Activated CD4-positive, alpha-beta memory T cell treated with anti-CD3 and anti-CD28 coated beads for 36 hours (primary cell): ENCODE measurements at regions not wholly inside any gene's neighbourhood (a gene's known extent, or its start where the extent isn't known, plus 50 kb on each side); places are given as distances from the start of the nearest gene placed in this dataset.

Source experiments
- CTCF ChIA-PET: fragments of 350-600 bp; sonication (Branson Sonifier 250); formaldehyde crosslinking; loops from one replicate; lab custom pipeline; 2021; ENCODE audit warnings: antibody characterized with exemption, inconsistent platforms; lab: Charles Lee
- POLR2A ChIA-PET: fragments of 350-600 bp; sonication (Branson Sonifier 250); formaldehyde crosslinking; loops from one replicate; lab custom pipeline; 2021; ENCODE audit warnings: antibody characterized with exemption; lab: Charles Lee
- DNase-seq: peaks from one replicate; pipeline ENCODE4 v3.0.0-alpha.2; 2020
- H3K27ac Mint-ChIP-seq: one replicate; pipeline ENCODE4 v1.8.0; 2021; ENCODE audit warnings: mixed read lengths
- H3K27me3 Mint-ChIP-seq: one replicate; pipeline ENCODE4 v1.8.0; 2021; ENCODE audit warnings: mixed read lengths
- H3K36me3 Mint-ChIP-seq: one replicate; pipeline ENCODE4 v1.8.0; 2021; ENCODE audit warnings: mixed read lengths
- H3K4me1 Mint-ChIP-seq: one replicate; pipeline ENCODE4 v1.8.0; 2021; ENCODE audit warnings: low read depth, mixed read lengths
- H3K4me3 Mint-ChIP-seq: one replicate; pipeline ENCODE4 v1.8.0; 2021; ENCODE audit warnings: mild to moderate bottlenecking, mixed read lengths
- H3K9me3 Mint-ChIP-seq: one replicate; pipeline ENCODE4 v1.8.0; 2021; ENCODE audit warnings: mixed read lengths
- intact Hi-C: fragments of 100-400 bp; cut with micrococcal nuclease; formaldehyde crosslinking; loops from one replicate; pipeline ENCODE4 v1.15.1; 2023

DNA sequence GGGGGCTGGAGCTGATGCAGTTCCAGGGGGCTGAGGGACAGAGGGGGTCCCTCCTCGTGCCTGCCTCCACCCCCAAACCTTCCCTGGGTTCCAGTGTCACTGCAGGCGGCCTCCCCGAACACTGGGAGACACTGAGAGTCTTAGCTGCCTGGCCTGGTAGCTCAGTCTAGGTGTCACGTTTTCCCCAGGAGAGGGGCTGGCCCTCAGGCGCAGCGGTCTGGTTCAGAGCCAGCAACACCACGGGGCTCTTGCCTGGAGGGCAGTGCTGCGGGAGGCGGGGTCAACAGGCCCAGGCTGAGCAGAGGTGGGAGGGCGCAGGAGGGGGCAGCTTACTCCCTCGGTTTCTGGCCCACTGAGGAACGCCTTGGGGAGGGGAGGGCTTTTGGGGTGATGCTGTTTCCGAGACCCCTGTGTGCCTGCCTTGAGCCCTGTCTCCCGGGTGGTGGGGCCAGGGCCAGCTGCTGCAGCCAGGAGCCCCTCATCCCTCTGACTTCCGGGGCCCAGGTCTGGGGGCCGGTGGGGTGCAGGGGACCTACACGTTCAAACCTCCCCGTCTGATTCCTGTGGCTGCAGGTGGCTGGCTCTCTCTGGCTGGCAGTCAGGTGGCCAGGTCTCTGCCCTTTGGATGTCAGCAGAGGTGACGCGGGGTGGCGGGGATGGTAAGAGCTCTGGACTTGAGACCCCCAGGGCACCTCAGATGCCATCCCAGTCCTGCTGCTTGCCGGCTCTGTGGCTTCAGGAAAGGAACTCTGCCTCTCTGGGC is 89.3 kb upstream of the GSE1 start:
- POLR2A ChIA-PET: no interaction called here
- DNase-seq: no peak
- CTCF ChIA-PET: no interaction called here
- Mint-ChIP-seq H3K9me3 (no peaks in the 10 kb centered on the region), H3K36me3 (no peaks in the 10 kb centered on the region), H3K4me1 (no peaks in the 10 kb centered on the region), H3K27ac (no peak overlapping the region), H3K4me3 (no peak overlapping the region), H3K27me3 (peaks cover 2% of the 10 kb centered on the region)
- intact Hi-C loops: no loop called here

DNA sequence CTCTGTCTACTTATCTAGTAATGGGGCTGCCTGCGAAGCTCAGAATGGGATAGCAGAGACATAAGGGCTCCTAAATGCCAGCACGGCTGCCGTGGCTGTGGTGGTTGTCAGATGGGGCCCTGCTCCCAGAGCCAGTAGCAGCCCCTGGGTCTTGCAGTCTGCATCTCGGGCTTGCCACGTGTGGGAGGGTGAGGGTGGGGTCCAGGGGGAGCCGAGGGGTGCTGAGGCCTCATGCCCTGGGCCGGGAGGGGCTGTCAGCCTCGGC is 88.8 kb upstream of the GSE1 start:
- Mint-ChIP-seq H3K4me3 (no peak overlapping the region), H3K9me3 (no peaks in the 10 kb centered on the region), H3K36me3 (no peaks in the 10 kb centered on the region), H3K27ac (no peak overlapping the region), H3K27me3 (peaks cover 2% of the 10 kb centered on the region), H3K4me1 (no peaks in the 10 kb centered on the region)
- POLR2A ChIA-PET: no interaction called here
- CTCF ChIA-PET: no interaction called here
- DNase-seq: no peak
- intact Hi-C loops: no loop called here

DNA sequence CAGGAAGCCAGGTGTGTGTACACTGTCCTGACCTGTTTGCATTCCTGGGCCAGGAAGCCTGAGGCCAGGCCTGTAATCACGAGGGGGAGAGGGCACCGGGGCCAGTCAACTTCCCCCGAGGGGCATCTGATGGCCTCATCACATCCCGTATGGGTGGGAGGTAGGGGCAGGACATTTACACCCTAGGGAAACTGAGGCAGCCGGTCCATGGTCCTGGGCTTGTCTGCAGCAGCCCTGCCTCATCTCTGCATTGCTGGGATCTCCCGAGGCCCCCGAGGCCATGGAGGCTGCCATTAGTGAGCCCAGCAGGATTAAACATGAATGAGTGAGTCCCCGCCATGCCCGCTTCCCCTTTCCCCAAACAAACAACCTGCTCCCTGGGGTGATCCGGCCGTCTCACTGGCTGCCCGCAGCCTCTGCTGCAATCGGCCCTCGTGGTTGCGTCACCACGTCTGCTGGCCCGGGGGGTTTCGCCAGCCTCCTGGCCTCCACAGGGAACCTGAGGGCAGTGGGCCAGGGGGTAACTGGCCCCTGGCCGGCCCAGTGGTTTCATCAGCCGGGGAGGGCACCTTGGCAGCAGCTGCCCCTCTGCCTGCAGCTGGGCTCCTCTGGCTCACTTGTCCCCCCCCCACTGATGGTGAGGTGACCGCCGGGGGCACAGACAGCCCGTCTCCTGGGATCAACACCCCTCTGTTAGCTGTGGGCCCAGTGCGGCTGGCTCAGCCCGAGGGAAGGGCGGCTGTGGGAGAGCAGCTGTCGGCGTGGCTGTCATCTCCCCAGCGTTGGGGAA is 88.3 kb upstream of the GSE1 start:
- Mint-ChIP-seq H3K27me3 (peaks cover 2% of the 10 kb centered on the region), H3K4me1 (no peaks in the 10 kb centered on the region), H3K9me3 (no peaks in the 10 kb centered on the region), H3K36me3 (no peaks in the 10 kb centered on the region), H3K27ac (no peak overlapping the region), H3K4me3 (no peak overlapping the region)
- ChIA-PET POLR2A (no interaction called here), CTCF (interaction anchor here (0.9 kb wide), 1 partner anchor 57 kb away, joined by 3 read pairs; no protein-coding TSS in a partner anchor)
- intact Hi-C loops: no loop called here
- DNase-seq: no peak

DNA sequence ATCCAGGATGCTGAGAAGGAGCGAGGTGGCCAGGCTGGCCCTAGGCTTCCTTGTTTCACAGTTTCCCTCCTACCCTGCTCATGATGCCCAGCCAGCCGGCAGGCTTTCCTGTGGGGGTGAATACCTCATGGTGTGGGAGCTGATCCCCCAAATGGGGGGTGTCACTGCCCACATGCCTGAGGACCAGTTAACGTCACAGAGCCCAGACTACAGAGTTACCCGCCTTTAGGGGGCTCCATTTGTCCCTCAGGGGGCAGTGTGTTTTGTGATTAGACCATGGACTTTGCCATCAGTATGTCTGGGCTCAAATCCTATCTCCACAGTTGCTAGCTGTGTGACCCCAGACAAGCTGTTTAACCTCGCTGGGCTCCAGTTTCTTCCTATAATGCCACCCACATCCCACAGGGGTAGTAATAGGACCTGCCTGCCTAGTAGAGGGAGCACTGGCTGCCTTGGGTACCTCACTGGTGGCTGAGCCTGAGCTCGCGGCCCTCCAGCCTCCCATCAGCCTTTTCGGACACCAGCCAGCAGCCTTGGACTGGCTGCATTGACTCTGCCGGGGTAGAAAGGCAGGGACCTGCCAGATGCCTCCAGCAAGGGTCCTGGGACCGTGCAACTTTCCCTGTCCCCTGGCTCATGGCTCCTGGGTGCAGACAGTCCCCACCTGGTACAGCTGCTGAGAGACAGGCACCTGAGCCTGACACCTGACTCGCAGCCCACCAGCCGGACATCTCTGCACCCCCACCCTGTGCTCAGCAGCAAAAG is 87.5 kb upstream of the GSE1 start:
- ChIA-PET POLR2A (no interaction called here), CTCF (interaction anchor here (0.9 kb wide), 1 partner anchor 56 kb away, joined by 3 read pairs; no protein-coding TSS in a partner anchor)
- Mint-ChIP-seq H3K4me3 (no peak overlapping the region), H3K4me1 (no peaks in the 10 kb centered on the region), H3K36me3 (no peaks in the 10 kb centered on the region), H3K27me3 (peaks cover 2% of the 10 kb centered on the region), H3K27ac (no peak overlapping the region), H3K9me3 (no peaks in the 10 kb centered on the region)
- intact Hi-C loops: no loop called here
- DNase-seq: no peak

DNA sequence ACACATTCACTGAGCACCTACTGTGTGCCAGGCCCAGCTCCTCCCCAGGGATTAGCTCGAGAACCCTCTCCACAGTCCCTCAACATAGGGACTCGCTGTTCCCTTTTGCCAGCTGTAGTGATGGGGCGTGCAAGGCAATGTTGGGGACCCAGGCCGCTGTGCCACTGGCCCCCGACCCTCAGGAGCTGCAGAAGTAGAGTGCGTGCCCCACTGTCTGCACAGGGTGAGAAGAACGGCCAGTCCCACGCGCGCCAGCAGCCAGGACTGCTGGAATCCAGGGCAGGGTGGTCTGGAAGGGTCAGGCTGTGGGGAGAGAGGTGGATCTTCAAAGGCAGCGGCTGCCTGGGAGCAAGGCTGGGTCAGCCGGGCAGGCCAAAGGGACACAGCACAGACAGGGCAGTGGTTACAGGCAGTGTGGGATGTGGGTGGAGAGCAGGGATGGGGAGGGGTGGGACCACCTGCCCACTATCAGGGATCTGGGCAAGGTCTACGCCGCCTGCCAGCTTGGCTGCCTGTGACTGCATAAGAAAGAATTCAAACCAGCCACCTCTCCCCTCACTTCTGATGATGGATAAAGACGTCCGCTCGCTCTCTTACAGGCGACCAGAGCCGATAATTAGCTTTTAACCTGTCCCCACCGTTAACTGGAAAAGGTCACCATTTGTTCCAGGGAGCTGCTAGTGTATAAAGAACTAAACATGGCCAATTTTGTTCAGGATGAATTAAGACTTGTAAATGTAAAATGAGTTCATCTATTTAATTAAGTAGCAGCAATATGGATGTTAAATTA is 86.7 kb upstream of the GSE1 start:
- ChIA-PET CTCF (no interaction called here), POLR2A (no interaction called here)

DNA sequence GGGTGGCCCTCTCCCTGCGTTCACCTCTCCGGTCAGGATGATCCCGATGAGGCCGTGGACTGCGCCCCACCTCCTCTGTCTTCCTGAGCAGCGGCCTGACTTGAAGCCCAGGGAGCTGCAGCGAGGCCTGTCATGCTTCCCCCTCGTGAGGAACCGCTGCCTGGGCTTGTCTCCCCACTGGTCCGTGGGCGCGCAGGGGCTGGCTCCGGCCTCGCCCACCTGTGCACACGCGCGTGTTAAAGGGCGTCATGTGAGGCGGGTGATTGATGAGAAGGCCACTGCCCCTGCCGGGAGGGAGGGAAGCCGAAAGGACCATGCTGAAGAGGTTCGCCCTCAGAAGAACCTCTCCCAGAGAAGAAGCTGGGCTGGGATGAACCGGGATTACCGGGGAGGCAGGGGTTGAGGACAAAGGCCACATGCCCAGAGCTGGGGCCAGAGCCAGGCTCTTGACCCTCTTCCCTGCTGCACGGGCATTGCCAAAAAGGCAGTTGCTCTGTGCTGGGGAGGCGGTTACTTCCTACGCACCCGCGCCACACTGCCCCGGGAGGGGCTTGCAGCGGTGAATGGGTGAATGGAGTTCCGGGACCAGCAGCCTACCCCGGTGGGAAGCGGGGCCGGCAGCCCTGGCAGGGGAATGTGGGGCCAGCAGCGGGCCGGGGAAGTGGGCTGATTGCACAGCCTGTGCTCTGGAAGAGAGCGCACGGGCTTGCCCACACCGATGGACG is 85.9 kb upstream of the GSE1 start:
- no peak for DNase-seq
- intact Hi-C loops: no loop called here
- POLR2A ChIA-PET: no interaction called here
- no peaks in the 10 kb centered on the region for H3K9me3 Mint-ChIP-seq
- H3K27me3 Mint-ChIP-seq: peaks cover 2% of the 10 kb centered on the region
- H3K36me3 Mint-ChIP-seq: no peaks in the 10 kb centered on the region
- H3K4me3 Mint-ChIP-seq: no peak overlapping the region
- no peak overlapping the region for H3K27ac Mint-ChIP-seq
- CTCF ChIA-PET: interaction anchor here (1.0 kb wide), 1 partner anchor 84 kb away, joined by 3 read pairs; no protein-coding TSS in a partner anchor
- no peaks in the 10 kb centered on the region for H3K4me1 Mint-ChIP-seq

More for the DNA sequence above, 86.7 kb upstream of the GSE1 start:
- Mint-ChIP-seq H3K4me1 (no peaks in the 10 kb centered on the region), H3K36me3 (no peaks in the 10 kb centered on the region), H3K27ac (no peak overlapping the region), H3K27me3 (peaks cover 2% of the 10 kb centered on the region), H3K4me3 (no peak overlapping the region), H3K9me3 (no peaks in the 10 kb centered on the region)
- DNase-seq: no peak
- intact Hi-C loops: no loop called here

DNA sequence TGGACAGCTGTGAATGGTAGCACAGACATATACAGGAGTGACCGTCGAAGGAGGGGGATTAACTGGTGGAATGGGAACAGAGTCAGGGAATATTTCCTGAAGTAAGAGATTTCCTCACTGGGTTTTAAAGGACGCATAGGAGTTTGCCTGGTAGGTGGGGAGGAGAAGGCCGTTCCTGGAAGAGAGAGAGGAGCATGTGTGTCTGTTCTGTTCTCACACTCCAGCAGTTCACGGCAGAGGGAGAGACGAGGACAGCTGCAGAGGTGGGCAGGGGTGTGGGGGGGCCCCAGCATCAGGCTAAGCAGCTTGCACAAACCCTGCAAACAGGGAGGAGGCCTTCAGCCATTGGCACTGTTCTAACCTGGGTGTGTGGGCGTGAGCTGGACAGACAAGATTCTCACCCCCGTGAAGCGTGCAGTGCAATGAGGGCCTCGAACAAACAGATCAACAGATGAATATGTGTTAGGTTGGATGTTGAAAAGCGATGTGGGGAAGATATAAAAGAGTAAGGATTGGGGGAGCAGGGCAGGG is 85.3 kb upstream of the GSE1 start:
- Mint-ChIP-seq H3K27me3 (peaks cover 2% of the 10 kb centered on the region), H3K27ac (no peak overlapping the region), H3K9me3 (no peaks in the 10 kb centered on the region), H3K36me3 (no peaks in the 10 kb centered on the region), H3K4me1 (no peaks in the 10 kb centered on the region), H3K4me3 (no peak overlapping the region)
- DNase-seq: no peak
- ChIA-PET CTCF (interaction anchor here (0.8 to 2.4 kb wide), 6 partner anchors 11 to 275 kb away, joined by 3 to 12 read pairs (median 4); no protein-coding TSS in a partner anchor), POLR2A (no interaction called here)
- intact Hi-C loops: no loop called here

DNA sequence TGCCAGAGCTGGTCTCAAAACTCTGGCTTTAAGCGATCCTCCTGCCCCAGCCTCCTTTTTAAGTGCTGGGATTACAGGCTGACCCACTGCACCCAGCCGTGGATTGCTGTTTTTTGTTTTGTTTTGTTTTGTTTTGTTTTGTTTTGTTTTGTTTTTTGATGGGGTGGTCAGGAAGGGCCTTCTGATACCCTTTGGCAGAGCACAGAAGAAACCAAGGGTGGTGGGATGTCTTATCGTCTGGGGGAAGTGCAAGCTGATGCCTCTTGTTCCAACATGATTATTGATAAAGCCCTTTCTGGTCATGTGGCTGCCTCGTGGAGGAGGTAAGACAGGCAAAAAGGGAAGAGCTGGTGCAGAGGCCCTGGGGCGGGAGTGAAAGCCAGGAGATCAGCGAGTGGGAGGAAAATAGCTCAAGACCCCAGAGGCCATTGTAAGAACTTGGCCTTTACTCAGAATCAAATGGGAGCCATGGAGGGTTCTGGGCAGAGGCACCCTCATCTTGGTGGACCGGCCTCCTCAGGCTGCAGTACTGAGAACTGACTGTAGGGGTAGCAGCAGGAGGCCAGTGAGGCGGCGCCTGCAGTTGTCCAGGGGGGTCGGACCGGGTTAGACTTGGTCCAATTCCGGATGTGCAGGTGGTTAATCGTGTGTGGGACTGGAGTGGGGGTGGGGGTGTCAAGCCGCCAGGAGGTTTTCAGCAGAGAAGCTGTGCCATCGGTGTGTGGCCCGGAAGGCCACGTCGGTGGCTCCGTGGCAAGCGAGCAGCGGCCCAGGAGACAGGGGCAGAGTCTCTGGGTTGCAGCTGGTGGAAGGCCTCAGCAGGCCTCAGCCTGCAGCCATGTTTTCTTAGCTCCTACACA is 84.4 kb upstream of the GSE1 start:
- Mint-ChIP-seq H3K27ac (no peak overlapping the region), H3K4me3 (no peak overlapping the region)

DNA sequence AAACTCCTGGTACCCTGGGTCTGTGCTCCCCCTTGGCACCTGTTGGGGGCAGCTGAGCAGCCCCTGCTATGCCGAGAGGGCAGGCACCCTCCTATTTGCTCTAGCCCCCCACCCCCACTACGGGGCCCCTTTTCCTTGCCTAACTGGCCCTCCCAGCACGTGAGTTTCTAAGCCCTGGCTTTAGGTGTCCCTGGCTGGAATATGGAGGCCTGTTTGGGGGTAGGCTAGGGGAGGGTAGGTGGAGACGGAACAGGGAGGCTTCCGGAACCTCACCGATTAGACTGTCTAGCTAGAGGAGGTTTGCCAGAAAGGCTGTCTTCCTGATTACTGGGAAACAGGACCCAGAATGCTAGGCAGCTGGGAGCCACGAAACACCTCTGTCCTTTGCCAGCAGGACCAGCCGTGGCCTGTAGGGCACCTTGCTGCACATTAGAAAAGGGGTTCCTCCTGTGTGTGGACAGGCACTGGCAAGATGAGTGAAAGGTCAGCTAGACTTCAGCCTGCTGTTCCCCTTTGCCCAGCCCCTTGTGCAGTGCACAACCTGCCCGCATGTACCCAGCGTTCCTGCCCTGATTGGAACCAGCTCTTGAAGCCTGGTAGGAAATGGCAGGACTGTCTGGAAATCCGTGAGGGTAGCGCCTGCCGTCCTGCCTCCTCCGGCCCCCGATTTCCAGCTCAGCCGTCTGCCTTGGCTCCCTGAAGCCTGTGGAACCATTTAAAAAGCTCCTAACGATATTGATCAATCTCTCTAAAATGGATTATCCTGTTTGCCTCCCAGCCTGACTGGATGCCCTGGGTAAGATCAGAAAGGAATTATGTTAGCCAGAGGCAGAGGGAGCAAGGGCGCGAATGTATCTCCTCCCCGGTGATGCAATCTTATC is 83.4 kb upstream of the GSE1 start:
- Mint-ChIP-seq H3K4me1 (no peaks in the 10 kb centered on the region), H3K9me3 (no peaks in the 10 kb centered on the region), H3K4me3 (no peak overlapping the region), H3K36me3 (no peaks in the 10 kb centered on the region), H3K27ac (no peak overlapping the region), H3K27me3 (peaks cover 2% of the 10 kb centered on the region)
- DNase-seq: no peak
- intact Hi-C loops: no loop called here
- POLR2A ChIA-PET: no interaction called here
- CTCF ChIA-PET: interaction anchor here (1.1 to 2.4 kb wide), 7 partner anchors 10 to 86 kb away, joined by 4 to 12 read pairs (median 6); no protein-coding TSS in a partner anchor

More for the DNA sequence above, 84.4 kb upstream of the GSE1 start:
- peaks cover 2% of the 10 kb centered on the region for H3K27me3 Mint-ChIP-seq
- ChIA-PET POLR2A (no interaction called here), CTCF (interaction anchor here (0.8 to 2.4 kb wide), 9 partner anchors 11 to 276 kb away, joined by 3 to 12 read pairs (median 6); no protein-coding TSS in a partner anchor)
- intact Hi-C loops: no loop called here
- no peaks in the 10 kb centered on the region for H3K4me1 Mint-ChIP-seq
- H3K9me3 Mint-ChIP-seq: no peaks in the 10 kb centered on the region
- H3K36me3 Mint-ChIP-seq: no peaks in the 10 kb centered on the region
- DNase-seq: peak; percentile 45

DNA sequence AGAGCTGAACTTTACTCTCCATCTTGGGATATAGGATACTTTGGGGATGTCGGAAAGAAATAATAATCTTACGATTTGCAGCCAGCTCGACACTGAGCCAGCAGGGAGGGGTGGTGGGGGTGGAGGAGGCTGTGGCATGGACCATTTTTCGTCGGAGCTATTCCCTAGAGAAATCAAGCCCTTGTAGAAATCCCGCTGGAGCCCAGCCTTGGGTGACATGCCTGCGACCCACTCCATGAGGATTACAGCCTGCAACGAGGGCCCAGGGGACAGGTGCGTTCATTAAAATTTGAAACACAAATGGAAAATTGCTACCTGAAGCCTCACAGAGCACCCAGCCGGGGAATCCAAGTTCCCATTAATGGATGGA is 82.8 kb upstream of the GSE1 start:
- peaks cover 2% of the 10 kb centered on the region for H3K27me3 Mint-ChIP-seq
- ChIA-PET CTCF (interaction anchor here (1.1 to 2.4 kb wide), 4 partner anchors 23 to 86 kb away, joined by 5 to 12 read pairs (median 7); no protein-coding TSS in a partner anchor), POLR2A (no interaction called here)
- H3K27ac Mint-ChIP-seq: no peak overlapping the region
- intact Hi-C loops: no loop called here
- no peaks in the 10 kb centered on the region for H3K9me3 Mint-ChIP-seq
- H3K36me3 Mint-ChIP-seq: no peaks in the 10 kb centered on the region
- no peak overlapping the region for H3K4me3 Mint-ChIP-seq
- no peaks in the 10 kb centered on the region for H3K4me1 Mint-ChIP-seq
- DNase-seq: no peak
